HG02943 (cell line): ENCODE measurements at regions not wholly inside any gene's neighbourhood (a gene's known extent, or its start where the extent isn't known, plus 50 kb on each side); places are given as distances from the start of the nearest gene placed in this dataset.
"Not testable (repeated sequence)": the region's sequence is repeated elsewhere in the genome, so short reads cannot be mapped to it uniquely, and the experiment has no call there.

ENCODE experiments used
- ATAC-seq: cut with Tn5 transposase; IDR thresholded peaks from one replicate; pipeline ENCODE4 v1.9.1; 2021; ENCODE audit warnings: mild to moderate bottlenecking, low read depth, moderate library complexity; ENCODE audit not compliant: unreplicated experiment

DNA sequence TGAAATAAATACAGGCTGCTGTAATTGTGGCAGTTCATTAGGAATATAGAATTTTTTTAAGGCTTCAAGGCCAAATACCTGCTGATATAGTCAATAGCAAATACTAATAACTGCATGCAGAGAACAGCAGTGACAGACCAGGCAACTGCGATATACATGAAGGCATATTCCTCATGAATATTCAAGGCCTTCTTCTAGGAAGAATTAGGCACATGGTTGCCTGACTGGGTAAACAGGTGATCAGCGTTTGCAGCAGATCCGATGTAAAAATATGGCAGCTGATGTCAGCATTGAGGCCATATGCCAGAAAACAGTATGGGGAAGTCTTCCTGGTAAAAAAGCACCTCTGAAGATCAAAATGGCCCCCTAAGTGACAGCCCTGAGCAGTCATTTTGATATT lies 629.7 kb downstream of the UQCRFS1 start:
- ATAC-seq = no peak

DNA sequence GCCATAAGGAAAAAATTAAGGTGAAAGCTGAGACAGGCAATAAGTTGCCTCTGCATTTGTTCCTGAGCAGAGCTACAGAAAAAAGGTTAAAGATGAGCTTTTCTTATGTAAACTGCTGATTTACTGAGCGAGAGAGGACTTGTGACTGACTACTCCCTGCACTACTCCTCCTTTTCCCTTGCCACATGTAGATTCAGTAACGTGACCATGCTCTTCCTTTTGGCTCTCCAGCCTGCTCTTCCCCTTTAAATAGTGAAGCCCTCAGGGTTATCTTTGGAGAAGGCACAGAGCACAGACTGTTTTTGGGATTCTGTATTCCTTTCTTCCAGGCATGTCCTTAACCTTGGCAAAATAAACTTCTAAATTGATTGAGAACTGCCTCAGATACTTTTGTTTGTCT lies 630.2 kb downstream of the UQCRFS1 start:
- ATAC-seq = no peak

DNA sequence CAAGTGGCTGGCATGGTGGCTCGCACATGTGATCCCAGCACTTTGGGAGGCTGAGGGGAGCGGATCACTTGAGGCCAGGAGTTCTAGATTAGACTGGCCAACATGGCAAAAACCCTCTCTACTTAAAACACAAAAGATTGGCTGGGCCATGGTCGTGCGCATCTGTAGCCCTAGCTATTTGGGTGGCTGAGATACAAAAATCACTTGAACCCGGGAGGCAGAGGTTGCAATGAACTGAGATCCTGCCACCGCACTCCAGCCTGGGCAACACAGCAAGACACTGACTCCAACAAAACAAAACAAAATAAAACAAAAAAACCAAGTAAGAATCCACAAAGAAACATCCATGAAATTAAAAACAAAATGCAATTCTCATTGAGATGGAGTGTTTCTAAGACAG lies 630.6 kb downstream of the UQCRFS1 start:
- no peak for ATAC-seq

DNA sequence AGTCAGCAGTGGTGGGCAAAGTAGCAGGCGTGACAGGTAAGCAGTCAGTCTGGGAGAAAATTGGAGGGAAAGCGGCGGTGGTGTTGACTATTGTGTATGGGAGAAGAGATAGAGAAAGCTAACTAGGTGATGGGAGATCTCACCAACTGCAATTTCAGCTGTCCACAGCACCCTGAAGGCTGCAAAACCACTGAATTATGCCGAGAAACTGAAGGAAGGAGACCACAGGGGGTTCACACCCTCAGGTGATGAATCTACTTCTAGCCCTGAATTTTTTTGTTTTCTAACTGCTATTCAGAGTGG lies 631.5 kb downstream of the UQCRFS1 start:
- ATAC-seq = no peak

DNA sequence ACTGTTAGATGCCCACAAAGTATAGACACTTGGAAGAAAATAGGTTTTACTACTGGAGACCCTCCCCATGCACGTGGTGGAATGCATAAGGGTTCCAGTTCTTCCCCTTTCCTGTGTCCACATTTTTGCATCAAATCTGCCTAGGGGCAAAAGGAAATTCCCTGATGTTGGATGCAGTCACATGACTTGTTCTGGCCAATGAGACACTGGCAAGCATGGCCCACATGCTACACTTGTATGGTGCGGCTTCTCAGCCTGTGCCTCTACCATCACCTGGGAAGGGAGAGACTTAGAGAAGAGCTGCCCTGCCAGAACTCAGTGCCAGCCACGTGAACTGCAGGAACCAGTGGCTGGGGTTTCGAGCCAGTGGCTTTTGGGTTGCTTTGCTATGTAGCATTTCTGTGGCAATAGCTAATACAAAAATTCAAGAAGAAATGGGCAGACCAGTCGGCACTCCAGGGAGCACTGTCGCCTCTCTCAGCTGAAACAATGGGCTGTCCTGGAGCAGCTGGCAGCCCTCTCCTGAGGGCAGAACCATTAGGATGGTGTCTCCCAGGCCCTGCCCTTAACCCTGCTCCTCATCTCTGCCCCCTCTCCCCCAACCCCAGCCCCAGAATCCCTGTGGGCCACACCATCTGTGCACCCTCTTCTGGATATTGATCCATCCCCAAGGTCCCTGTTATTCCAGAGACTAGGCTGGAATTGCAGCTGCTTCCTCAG lies 634.0 kb downstream of the UQCRFS1 start:
- no peak for ATAC-seq

DNA sequence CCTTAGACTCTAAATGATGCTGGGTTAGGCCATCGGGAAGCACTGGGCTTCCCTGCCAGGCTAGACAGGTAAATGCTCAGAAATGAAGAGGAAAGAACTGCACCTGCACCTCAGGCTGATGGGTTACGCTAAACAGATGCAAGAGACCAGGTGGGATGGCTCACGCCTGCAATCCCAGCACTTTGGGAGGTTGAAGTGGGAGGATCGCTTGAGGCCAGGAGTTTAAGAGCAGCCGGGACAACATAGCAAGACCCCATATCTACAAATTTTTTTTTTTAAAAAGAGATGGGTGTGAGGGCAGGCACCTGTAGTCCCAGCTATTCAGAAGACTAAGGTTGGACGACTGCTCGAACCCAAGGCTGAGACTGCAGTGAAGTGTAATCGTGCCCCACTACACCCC lies 634.7 kb downstream of the UQCRFS1 start:
- ATAC-seq = no peak

DNA sequence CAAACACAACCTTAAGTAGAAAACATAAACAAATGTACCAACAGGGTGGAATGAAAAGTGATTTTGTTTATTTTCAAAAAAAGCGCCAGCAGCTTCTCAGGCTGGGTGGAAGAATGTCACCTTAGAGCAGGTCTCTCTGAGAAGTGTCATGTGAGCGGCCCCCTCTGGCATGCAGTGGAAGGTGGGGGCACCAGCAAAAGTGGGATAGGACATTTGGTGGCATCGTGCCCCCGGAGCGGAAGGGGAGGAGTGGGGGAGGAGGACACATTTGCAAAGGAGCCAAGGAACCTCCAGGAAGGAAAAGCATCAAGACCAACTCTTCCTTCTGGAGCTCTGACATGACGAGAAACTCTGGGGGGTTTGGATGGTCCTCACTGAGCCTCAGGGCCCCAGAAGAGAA lies 635.3 kb downstream of the UQCRFS1 start:
- no peak for ATAC-seq

DNA sequence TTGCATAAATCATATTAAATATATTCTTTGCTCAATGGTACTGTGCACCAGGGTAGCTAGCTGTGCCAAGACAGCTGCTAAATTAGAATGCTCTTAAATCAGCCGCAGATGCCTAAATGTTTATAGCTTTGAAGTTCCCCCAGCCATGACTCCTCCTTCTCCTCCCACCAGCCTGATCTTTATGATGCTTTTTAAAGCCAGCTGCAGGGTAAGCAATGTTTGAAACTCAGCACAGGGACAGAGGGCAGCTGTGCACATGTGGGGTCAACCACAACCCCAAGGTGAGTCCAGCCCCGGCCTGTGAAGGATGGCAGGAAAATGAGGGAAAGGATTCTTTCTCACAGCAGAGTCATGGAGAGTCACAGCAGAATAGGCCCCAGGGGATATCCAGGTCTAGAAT lies 635.7 kb downstream of the UQCRFS1 start:
- ATAC-seq = no peak

DNA sequence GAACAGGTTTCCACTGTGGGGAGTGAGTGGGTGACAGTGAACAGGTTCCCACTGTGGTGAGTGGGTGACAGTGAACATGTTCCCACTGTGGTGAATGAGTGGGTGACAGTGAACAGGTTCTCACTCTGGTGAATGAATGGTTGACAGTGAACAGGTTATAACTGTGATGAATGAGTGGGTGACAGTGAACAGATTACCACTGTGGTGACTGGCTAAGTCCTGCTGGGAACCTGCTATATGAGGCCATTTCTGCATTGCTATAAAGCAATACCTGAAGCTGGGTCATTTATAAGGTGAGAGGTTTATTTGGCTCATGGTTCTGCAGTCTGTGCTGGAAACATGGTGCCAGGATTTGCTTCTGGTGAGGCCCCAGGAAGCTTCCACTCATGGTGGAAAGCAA lies 637.1 kb downstream of the UQCRFS1 start:
- no peak for ATAC-seq

DNA sequence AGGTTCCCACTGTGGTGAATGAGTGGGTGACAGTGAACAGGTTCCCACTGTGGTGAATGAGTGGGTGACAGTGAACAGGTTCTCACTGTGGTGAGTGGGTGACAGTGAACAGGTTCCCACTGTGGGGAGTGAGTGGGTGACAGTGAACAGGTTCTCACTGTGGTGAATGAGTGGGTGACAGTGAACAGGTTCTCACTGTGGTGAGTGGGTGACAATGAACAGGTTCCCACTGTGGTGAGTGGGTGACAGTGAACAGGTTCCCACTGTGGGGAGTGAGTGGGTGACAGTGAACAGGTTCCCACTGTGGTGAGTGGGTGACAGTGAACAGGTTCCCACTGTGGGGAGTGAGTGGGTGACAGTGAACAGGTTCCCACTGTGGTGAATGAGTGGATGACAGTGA lies 637.6 kb downstream of the UQCRFS1 start:
- ATAC-seq = not testable (repeated sequence)

DNA sequence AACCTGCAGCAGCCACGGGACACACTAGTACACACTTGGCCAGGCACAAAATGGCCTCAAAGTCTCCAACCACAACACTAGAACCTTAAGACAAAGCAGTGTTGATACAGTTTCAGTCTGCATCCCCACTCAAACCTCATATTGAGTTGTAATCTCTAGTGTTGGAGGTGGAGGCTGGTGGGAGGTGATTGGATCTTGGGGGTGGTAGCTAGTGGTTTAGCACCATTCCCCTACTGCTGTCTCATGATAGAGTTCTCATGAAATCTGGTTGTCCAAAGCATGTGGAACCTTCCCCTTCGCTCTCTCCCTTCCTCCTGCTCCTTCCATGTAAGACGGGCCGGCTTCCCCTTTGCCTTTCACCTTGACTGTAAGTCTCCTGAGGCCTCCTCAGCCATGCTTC lies 638.7 kb downstream of the UQCRFS1 start:
- ATAC-seq = no peak

DNA sequence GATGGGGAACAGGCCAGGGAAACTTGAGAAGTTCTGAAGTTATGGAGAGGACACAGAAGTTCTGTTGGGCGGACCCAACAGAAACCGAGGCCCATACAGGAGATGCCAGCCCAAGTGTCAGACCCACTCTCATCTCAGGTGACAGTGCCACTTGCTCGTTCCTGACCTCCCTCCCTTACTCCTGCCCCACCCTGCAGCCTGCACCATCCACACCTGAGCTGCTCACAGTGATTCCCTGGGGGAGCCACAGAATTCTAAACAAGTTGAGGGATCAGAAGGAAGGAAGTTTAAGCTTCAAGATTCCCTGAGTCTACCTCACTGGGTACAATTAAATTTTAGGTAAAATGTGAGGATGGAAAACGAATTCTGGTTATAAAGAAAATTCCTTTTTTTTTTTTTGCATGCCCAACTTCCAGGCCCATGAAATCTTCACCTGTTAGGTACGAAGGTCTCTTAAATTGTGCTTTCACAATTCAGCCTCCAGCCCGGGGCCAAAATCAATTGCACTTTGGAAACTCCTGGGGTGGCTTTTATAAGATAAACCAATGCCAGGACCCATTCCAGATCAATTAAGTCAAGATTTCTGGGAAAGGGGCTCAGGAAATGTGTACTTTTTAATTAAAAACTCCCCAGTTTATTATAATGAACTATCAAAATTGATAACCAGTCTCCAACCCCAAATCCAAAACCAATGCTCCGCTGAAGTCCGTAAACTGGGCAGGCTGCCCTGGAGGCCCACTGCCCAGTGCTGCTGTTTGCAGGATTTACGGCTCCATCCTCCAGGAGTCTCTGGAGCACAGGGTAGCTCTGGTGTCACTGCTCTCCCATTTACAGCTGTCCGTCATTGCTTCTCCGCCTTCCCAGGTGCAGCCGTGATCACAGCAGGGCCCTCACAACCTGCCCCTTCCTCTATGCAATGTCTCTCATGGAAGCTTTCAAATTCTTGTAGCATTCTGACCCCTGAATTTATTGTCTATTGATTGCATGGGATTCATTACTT lies 643.5 kb downstream of the UQCRFS1 start:
- no peak for ATAC-seq

DNA sequence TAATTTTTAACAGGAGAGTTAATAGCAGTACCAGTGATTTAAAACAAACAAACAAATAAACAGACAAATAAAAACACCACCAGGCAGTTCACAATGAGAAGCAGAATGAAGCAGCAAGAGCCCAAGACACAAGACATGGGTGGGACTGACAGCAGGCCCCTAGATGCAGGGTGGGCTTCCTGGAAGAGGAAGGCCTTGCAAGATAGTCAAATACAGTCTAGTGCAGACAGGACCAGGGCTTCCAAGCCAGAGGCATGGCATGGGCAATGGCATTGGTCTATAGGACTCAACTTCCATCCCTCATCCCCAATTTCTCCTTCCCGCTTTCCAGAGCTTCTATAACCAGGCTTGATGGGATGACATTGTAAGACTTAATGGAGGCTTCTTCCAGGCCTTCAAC lies 645.1 kb downstream of the UQCRFS1 start:
- ATAC-seq = no peak

DNA sequence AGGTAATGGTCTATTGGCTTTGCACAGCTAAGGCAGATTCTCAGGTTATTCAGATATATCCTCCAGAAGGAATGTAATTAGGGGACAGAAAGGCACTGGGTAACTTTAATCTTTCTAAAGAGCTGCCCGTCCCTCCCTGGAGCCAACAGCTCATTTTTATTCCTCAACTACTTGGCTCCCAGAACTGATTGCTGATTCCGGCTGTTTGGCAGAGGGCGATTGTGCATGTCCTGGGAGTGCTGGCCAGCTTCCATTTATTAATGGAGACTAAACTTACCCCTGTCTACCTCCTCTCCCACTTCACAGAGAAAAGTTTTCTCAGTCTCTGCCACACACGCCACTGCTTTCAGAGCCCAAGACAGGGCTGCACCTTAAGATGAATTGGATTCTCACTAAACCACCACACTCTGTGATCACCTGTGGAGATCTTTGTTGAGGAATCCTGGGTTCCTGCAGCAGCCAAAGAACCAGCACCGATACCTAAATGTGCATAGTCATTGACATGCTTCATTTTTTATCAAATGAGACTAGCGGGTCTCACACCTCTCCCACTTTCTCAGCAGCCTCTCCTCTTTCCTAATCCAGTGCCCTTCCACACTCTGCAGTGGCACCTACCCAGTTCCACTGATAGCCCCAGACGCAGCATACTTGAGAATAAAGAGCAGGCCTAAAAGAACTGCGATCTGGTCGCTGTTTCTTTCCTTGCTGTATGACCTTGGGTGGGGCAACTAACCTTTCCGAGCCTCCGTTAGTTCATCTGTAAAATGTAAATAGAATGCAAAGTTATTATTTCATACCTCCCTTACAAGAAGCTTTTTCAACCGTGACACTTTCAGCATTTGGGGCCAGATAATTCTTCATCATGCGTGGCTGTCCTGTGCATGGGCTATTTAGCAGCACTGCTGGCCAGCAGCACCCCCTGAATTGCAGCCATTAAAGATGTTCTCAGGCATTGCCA lies 648.7 kb downstream of the UQCRFS1 start:
- no peak for ATAC-seq

DNA sequence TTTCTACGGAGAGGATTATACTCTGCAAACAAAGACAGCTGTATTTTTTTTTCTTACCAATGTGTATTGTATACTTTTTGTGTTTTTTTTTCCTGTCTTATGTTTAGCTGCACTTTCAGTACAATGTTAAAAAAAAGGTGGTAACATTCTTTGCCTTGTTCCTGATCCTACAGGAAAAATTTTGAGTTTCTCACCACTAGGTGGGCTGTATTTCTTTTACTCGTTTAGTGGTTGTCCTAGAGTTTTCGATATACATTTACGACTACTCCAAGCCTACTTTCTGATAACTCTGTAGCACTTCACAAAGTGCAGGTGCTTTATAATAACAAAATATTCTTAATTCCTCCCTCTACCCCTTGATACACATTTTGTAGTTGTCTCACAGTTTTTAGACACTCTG lies 652.2 kb downstream of the UQCRFS1 start:
- no peak for ATAC-seq

DNA sequence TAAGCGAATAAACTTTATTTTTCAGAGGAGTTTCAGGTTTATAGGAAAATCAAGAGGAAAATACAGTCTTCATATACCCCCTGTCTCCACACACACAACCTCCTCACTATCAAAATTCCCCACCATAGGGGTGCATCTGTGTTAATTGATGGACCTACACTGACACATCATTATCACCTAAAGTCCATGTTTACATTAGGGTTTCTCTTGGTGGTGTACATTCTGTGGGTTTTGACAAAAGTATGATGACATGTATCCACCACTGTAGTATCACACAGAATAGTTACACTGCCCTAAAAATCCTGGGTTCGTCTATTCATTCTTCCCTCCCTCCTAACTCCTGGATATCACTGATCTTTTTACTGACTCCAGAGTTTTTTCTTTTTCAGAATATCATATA lies 654.2 kb downstream of the UQCRFS1 start:
- ATAC-seq = no peak

DNA sequence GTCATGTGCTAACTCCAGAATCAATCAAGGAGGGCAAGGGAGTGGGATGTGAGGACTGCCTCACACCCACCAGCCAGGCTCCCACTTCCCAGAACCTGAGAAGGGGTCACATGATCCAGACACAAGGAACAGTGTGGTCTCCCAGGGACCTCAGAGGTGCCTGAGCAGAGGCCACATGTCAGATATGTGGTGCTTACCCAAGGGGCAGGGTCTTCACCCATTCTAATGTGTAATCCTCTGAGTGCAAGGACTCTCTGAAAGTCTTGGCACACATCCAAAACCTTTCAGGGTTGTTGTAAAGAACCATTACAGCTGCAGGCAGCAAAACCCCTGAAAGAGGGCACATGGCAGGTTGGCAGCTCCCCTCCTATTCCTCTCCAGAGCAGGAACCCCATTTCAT lies 656.6 kb downstream of the UQCRFS1 start:
- no peak for ATAC-seq

DNA sequence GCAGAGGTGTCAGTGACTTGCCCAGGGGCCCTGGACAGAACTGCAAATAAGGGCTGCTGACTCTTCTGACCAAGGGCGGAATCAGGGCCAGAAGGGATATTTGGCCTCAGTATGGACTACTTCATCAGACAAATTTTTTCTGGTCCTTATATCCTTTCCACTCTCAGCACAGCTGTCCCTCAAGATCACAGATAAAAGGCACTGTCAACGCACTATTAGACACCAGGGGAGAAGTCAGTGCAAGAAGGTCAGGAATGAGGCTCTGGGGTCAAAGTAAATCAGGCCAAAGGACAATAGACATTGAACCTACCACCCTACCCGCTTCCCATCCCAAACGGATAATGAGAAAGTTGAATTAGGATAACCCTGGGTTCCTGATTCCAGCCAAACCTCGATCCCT lies 657.6 kb downstream of the UQCRFS1 start:
- no peak for ATAC-seq

DNA sequence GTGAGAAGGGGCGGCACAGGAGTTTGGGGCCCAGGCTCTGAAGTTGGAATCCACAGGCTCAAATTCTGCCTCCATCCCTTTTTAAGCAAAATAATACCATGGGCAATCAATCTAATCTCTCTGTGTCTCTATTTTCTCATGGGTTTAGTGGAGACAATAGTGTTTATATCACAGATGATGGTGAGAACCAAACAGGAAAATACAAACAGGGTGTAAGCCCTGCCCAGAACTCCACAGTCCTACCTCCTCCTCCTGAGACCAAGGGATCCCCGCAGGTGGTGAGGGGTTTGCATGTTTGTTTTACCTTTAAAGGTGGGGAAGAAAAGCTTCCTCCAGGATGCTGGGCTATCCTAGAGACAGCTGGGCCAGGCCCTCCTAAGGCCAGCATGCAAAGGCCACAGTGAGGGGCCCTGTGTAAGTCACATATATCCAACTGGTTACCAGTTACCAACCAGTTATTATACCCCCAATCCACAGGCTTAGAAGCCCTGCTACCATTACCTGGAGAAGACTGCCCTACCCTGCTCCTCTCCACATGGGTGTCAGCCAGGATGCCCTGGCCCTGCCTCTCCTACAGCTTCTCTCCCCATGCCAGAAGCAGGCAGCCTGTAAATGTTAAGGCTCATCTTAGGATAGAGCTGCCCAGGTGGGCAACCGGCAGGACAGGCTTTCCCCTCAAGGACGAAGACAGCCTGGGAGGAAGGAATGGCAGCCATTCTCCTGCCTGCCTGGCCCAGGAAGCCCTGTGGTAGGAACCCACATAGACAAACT lies 658.4 kb downstream of the UQCRFS1 start:
- no peak for ATAC-seq

DNA sequence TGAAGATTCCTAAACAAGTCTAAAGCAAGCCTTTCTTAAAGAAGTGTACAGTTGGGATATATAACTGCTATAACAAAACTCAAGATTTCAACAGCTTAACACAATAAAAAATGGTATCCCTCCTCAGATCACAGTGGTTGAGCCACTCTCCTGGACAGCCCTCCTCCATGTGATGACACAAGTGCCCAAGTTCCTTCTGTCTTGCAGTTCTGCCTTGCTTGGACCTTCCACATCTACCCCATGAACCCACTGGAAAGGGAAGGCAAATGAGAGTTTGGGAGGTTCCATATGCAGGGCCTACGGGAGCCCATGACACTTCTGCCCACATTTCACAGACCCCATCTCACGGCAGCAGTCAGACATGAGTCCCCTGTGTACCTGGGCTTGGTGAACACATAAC lies 659.2 kb downstream of the UQCRFS1 start:
- no peak for ATAC-seq
